ENCODE measurements at regions not wholly inside any gene's neighbourhood (a gene's known extent, or its start where the extent isn't known, plus 50 kb on each side); places are given as distances from the start of the nearest gene placed in this dataset.

GRCh38 chr12:27899151-27899661 is 73.3 kb downstream of the PTHLH start:
- peaks cover 10% of the 10 kb centered on the region; the same call in 2 of the 3 replicates for H3K4me1 Mint-ChIP-seq
- no peak overlapping the region for H3K27ac ChIP-seq (ENCODE audit: low read depth)
- DNase-seq (ENCODE audit: low spot score) (no peak), ATAC-seq (no peak)
- no peak overlapping the region for H2AFZ ChIP-seq
- no peak overlapping the region for H3K27ac Mint-ChIP-seq
- 0 out of 2 replicates have a peak, but pooled peaks cover 1% of the 10 kb centered on the region for H3K9me2 ChIP-seq (ENCODE audit: insufficient read depth)
- H3F3A ChIP-seq (replicated peaks; ENCODE audit: low read depth): no peaks in the 10 kb centered on the region
- no peaks in the 10 kb centered on the region for H3K79me2 ChIP-seq (replicated peaks; ENCODE audit: insufficient read depth)
- no peaks in the 10 kb centered on the region for H3K9me3 Mint-ChIP-seq
- H4K20me1 ChIP-seq (replicated peaks; ENCODE audit: insufficient read depth): no peaks in the 10 kb centered on the region
- no peak overlapping the region for H3K4me3 ChIP-seq
- no peaks in the 10 kb centered on the region for H3K27me3 ChIP-seq (ENCODE audit: insufficient read depth)
- H3K4me3 Mint-ChIP-seq: no peak overlapping the region
- no peaks in the 10 kb centered on the region for H3K4me1 ChIP-seq (ENCODE audit: insufficient read depth)
- peaks cover 2% of the 10 kb centered on the region for H3K27me3 Mint-ChIP-seq (ENCODE audit: insufficient read depth, low read depth, poor library complexity)
- no peak for TF ChIP-seq ZNF331 (CRISPR knock-in tag; IDR thresholded peaks at IDR 0.05; ENCODE audit: low read depth)
- H3K36me3 ChIP-seq (ENCODE audit: insufficient read depth): no peaks in the 10 kb centered on the region
- 0 out of 3 replicates have a peak, but pooled peaks cover 3% of the 10 kb centered on the region for H3K36me3 Mint-ChIP-seq (ENCODE audit: low read depth)
- H3K4me2 ChIP-seq: no peak overlapping the region

GRCh38 chr12:27898022-27898421 is 74.5 kb downstream of the PTHLH start:
- Histone ChIP-seq H4K20me1 (replicated peaks; ENCODE audit: insufficient read depth) (no peaks in the 10 kb centered on the region), H3K4me3 (no peak overlapping the region), H3K4me2 (no peak overlapping the region), H3F3A (replicated peaks; ENCODE audit: low read depth) (no peaks in the 10 kb centered on the region), H3K27ac (ENCODE audit: low read depth) (no peak overlapping the region), H2AFZ (no peak overlapping the region), H3K27me3 (ENCODE audit: insufficient read depth) (no peaks in the 10 kb centered on the region), H3K36me3 (ENCODE audit: insufficient read depth) (no peaks in the 10 kb centered on the region), H3K9me2 (ENCODE audit: insufficient read depth) (no peaks in the 10 kb centered on the region), H3K4me1 (ENCODE audit: insufficient read depth) (no peaks in the 10 kb centered on the region), H3K79me2 (replicated peaks; ENCODE audit: insufficient read depth) (no peaks in the 10 kb centered on the region)
- Mint-ChIP-seq H3K27ac (no peak overlapping the region), H3K36me3 (ENCODE audit: low read depth) (no peaks in the 10 kb centered on the region), H3K9me3 (no peaks in the 10 kb centered on the region), H3K4me1 (peaks cover 2% of the 10 kb centered on the region; the same call in 1 of the 3 replicates), H3K27me3 (ENCODE audit: insufficient read depth, low read depth, poor library complexity) (no peaks in the 10 kb centered on the region), H3K4me3 (no peak overlapping the region)
- DNase-seq (ENCODE audit: low spot score) (no peak), ATAC-seq (no peak)
- no peak for TF ChIP-seq JUNB (IDR thresholded peaks at IDR 0.05; ENCODE audit: unreplicated experiment)
- no peak for TF ChIP-seq CTCF (conservative IDR thresholded peaks at IDR 0.05; ENCODE audit: low read depth in 2 of 2)
- TF ChIP-seq ZNF331 (CRISPR knock-in tag; IDR thresholded peaks at IDR 0.05; ENCODE audit: low read depth): no peak
- no peak for TF ChIP-seq POLR2AphosphoS5 (IDR thresholded peaks at IDR 0.05; ENCODE audit: low read depth)
- TF ChIP-seq STAT1 (IDR thresholded peaks at IDR 0.05; ENCODE audit: unreplicated experiment): no peak
- TF ChIP-seq ZNF462 (CRISPR knock-in tag; IDR thresholded peaks at IDR 0.05): no peak
- no peak for TF ChIP-seq EZH2phosphoT487 (IDR thresholded peaks at IDR 0.05; ENCODE audit: unreplicated experiment)
- no peak for TF ChIP-seq ZNF114 (CRISPR knock-in tag; IDR thresholded peaks at IDR 0.05)
- TF ChIP-seq REST (IDR thresholded peaks at IDR 0.05; ENCODE audit: unreplicated experiment): no peak
- TF ChIP-seq NANOG (IDR thresholded peaks at IDR 0.05; ENCODE audit: borderline replicate concordance): no peak
- no peak for TF ChIP-seq CREB1 (CRISPR knock-in tag; IDR thresholded peaks at IDR 0.05; ENCODE audit: low read depth)
